ENCODE measurements at regions not wholly inside any gene's neighbourhood (a gene's known extent, or its start where the extent isn't known, plus 50 kb on each side); places are given as distances from the start of the nearest gene placed in this dataset.
"Not testable (repeated sequence)": the region's sequence is repeated elsewhere in the genome, so short reads cannot be mapped to it uniquely, and the experiment has no call there.

DNA sequence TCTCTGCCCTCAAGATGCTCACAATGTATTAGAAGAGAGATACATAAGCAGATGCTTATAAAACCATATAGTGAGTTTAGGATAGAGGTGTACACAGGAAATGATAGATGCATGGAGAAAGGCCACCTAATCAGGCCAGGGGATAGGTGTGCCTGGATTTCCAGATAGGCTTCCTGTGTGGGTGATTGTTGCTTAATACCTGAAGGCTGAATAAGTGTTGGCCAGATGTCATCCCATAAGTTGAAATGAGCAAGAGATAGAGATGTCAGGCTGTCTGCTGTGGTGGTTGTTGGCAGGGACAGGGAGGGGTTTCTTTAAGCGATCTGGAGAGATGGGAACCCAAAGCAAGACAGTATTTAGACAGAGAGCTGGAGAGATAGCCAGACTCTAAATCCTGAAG, 109.8 kb upstream of the SGK1 start:
- H3K4me3 ChIP-seq = no peak overlapping the region
- intact Hi-C loops (cut with DNase I) = no loop called here
- H3K9me3 ChIP-seq = no peaks in the 10 kb centered on the region
- TF ChIP-seq, protein P1, sequence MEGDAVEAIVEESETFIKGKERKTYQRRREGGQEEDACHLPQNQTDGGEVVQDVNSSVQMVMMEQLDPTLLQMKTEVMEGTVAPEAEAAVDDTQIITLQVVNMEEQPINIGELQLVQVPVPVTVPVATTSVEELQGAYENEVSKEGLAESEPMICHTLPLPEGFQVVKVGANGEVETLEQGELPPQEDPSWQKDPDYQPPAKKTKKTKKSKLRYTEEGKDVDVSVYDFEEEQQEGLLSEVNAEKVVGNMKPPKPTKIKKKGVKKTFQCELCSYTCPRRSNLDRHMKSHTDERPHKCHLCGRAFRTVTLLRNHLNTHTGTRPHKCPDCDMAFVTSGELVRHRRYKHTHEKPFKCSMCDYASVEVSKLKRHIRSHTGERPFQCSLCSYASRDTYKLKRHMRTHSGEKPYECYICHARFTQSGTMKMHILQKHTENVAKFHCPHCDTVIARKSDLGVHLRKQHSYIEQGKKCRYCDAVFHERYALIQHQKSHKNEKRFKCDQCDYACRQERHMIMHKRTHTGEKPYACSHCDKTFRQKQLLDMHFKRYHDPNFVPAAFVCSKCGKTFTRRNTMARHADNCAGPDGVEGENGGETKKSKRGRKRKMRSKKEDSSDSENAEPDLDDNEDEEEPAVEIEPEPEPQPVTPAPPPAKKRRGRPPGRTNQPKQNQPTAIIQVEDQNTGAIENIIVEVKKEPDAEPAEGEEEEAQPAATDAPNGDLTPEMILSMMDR (IDR thresholded peaks at IDR 0.05) = no peak
- H3K27ac ChIP-seq = no peak overlapping the region
- no peaks in the 10 kb centered on the region for H3K36me3 ChIP-seq
- H3K4me1 ChIP-seq = peaks cover 0 to 3% of the 10 kb centered on the region in 2 donors
- no peaks in the 10 kb centered on the region for H3K27me3 ChIP-seq
- DNase-seq (ENCODE audit: low spot score in 2 of 2) = no peak

DNA sequence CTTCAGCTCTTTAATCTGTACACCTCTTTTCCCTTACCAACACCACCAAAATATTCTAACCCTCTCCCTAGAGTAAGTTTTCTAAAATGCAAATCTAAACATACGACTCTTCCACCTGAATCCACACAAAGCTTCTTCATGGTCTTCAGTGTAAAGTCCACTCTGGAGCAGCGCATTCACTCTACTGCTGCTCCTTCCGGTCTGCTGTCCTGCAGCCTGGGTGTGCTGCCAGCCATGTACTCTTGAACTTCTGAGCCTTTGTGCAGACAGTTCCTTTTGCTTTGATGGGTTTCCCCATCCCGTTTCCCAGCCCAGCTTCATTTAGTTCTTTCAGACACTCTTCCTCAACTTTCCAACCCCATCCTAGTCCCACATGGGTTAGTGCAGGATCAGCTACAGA, 108.7 kb upstream of the SGK1 start:
- Histone ChIP-seq H3K27ac (no peak overlapping the region), H3K9me3 (no peaks in the 10 kb centered on the region), H3K27me3 (no peaks in the 10 kb centered on the region), H3K4me3 (no peak overlapping the region), H3K4me1 (peaks cover 0 to 3% of the 10 kb centered on the region in 2 donors), H3K36me3 (no peaks in the 10 kb centered on the region)
- intact Hi-C loops (cut with DNase I) = no loop called here
- no peak for DNase-seq (ENCODE audit: low spot score in 2 of 2)
- TF ChIP-seq, protein P1 (IDR thresholded peaks at IDR 0.05) = no peak

DNA sequence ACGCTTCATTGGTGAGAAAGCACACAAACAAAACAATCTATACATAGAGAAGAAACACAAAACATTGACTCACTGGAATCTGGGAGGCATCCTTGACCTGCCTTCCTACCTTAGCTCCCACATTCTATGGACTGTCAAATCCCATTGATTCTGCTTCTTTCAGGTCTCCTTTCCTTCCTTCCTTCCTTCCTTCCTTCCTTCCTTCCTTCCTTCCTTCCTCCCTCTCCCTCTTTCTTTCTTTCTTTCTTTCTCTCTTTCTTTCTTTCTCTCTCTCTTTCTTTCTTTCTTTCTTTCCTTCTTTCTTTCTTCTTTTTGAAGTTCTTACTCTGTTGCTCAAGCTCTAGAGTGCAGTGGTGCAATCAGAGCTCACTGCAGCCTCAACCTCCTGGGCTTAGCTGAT, 108.0 kb upstream of the SGK1 start:
- H3K4me1 ChIP-seq; H3K9me3 ChIP-seq; H3K36me3 ChIP-seq; H3K27me3 ChIP-seq; H3K27ac ChIP-seq; intact Hi-C loops (cut with DNase I); DNase-seq (ENCODE audit: low spot score in 2 of 2); H3K4me3 ChIP-seq: not testable (repeated sequence)

DNA sequence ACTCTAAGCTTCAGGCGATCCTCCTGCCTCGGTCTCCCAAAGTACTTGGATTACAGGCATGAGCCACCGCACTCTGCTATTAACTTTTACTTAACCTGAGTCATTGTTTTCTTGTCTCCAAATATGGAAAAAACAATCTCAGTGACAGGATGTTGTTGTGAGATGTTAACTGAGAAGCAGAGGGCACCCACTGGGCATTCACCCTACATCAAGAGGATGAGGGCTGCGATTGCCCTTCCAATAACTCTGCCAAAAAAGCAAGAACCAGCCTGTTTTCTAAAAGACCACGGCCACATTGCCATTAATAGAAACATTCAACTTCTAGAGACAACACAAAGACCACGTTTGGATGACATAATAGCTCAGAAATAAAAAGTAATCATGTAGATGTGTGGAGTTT, 107.6 kb upstream of the SGK1 start:
- Histone ChIP-seq H3K9me3 (no peaks in the 10 kb centered on the region), H3K4me1 (peaks cover 0 to 3% of the 10 kb centered on the region in 2 donors), H3K27ac (no peak overlapping the region), H3K36me3 (no peaks in the 10 kb centered on the region), H3K27me3 (no peaks in the 10 kb centered on the region), H3K4me3 (no peak overlapping the region)
- TF ChIP-seq, protein P1 (IDR thresholded peaks at IDR 0.05) = no peak
- no peak for DNase-seq (ENCODE audit: low spot score in 2 of 2)
- intact Hi-C loops (cut with DNase I) = no loop called here

DNA sequence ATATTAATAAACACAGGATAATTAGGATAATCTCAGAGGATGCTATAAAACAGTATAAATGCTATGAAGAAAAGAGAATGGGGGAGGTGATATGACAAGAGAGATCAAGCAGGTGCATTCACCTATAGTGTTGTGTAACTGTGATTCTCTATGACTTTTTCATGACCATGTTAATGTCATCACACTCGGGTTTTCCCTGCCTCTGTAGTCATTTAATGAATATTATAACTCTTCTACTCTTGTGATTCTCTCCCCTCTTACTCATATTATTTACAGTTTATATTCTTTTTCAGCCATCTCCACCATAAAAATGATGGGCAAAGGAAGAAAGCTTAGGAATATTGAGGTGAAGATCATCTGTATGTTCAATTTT, 106.9 kb upstream of the SGK1 start:
- no peaks in the 10 kb centered on the region for H3K9me3 ChIP-seq
- intact Hi-C loops (cut with DNase I) = no loop called here
- peaks cover 0 to 3% of the 10 kb centered on the region in 2 donors for H3K4me1 ChIP-seq
- no peak overlapping the region for H3K27ac ChIP-seq
- H3K36me3 ChIP-seq = no peaks in the 10 kb centered on the region
- no peaks in the 10 kb centered on the region for H3K27me3 ChIP-seq
- no peak overlapping the region for H3K4me3 ChIP-seq
- TF ChIP-seq, protein P1 (IDR thresholded peaks at IDR 0.05) = no peak
- DNase-seq (ENCODE audit: low spot score in 2 of 2) = no peak

DNA sequence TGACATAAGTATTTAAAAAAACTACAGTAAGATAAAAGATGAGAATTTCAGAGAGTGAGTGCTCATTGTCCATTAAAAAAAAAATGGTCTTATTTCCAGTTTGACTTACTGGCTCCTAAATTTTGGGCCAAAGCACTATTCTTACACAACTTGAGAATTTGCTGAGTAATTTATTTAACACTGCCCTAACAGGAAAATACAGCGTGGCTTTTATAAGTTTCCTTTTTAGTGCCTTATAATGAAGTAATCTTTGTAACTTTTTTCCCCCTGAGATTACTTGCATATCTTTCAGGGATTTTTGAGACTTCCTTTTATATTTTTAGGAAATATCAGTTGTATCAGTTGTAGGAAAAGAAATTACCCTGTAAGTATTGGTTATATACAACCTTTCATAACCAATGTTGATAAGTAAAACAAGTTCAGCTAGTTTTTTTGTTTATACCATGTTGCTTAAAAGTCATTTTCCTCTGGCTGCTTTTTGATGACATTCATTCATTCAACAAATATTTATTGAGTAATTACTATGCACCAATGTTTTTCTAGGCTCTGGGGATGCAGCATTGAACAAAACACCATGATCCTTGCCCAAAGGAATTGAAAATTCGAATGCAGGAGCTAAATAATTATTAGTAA, 106.4 kb upstream of the SGK1 start:
- DNase-seq (ENCODE audit: low spot score in 2 of 2) = no peak
- TF ChIP-seq, protein P1 (IDR thresholded peaks at IDR 0.05) = no peak
- no peaks in the 10 kb centered on the region for H3K27me3 ChIP-seq
- intact Hi-C loops (cut with DNase I) = no loop called here
- no peak overlapping the region for H3K4me3 ChIP-seq
- peaks cover 0 to 3% of the 10 kb centered on the region in 2 donors for H3K4me1 ChIP-seq
- H3K27ac ChIP-seq = peak overlapping the region in 1 of 2 donors; percentile 2
- H3K36me3 ChIP-seq = no peaks in the 10 kb centered on the region
- no peaks in the 10 kb centered on the region for H3K9me3 ChIP-seq

Data from ascending aorta (tissue), 2 donors.